ENCODE measurements at regions not wholly inside any gene's neighbourhood (a gene's known extent, or its start where the extent isn't known, plus 50 kb on each side); places are given as distances from the start of the nearest gene placed in this dataset.

- TF ChIP-seq CTCF (conservative IDR thresholded peaks at IDR 0.05 in 1 of 2, IDR thresholded peaks at IDR 0.05 in 1 of 2; ENCODE audit: low read depth in 1 of 2, low read length in 2 of 2): no peak
- TF ChIP-seq EZH2 (IDR thresholded peaks at IDR 0.05; ENCODE audit: low read length, missing control alignments): no peak
These were observed 51.9 kb upstream of the INTU start for GRCh38 chr4:127580891-127581290.

All from fibroblast of lung (primary cell).